ENCODE measurements at regions not wholly inside any gene's neighbourhood (a gene's known extent, or its start where the extent isn't known, plus 50 kb on each side); places are given as distances from the start of the nearest gene placed in this dataset.

DNA sequence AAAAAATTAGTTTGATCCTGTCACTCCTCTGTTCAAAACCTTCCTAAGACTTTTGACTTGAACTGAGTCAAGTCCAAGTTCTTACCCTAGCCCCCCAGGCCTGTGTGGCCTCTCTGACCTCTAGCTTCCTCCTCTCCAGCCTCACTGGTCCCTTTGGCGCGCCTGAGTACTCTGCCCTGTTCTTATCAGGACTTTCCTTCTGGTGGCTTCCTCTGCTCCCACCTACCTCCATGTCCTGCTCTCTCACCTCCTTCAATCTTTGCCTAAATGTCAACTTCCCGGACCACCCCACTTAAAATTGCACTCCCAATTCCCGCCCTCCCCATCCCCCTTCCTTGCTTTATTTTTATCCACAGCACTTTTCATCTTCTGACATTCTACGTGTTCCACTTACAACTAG, 526.1 kb upstream of the KLF4 start:
- TF ChIP-seq, protein P1, sequence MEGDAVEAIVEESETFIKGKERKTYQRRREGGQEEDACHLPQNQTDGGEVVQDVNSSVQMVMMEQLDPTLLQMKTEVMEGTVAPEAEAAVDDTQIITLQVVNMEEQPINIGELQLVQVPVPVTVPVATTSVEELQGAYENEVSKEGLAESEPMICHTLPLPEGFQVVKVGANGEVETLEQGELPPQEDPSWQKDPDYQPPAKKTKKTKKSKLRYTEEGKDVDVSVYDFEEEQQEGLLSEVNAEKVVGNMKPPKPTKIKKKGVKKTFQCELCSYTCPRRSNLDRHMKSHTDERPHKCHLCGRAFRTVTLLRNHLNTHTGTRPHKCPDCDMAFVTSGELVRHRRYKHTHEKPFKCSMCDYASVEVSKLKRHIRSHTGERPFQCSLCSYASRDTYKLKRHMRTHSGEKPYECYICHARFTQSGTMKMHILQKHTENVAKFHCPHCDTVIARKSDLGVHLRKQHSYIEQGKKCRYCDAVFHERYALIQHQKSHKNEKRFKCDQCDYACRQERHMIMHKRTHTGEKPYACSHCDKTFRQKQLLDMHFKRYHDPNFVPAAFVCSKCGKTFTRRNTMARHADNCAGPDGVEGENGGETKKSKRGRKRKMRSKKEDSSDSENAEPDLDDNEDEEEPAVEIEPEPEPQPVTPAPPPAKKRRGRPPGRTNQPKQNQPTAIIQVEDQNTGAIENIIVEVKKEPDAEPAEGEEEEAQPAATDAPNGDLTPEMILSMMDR (IDR thresholded peaks at IDR 0.05; ENCODE audit: borderline replicate concordance, control extremely low read depth, extremely low read depth, insufficient read depth, missing control alignments) = no peak
- DNase-seq (ENCODE audit: low spot score) = no peak
- in situ Hi-C loops (cut with MboI; ENCODE audit: low sequenced_read_pairs, unreplicated experiment) = no loop called here

DNA sequence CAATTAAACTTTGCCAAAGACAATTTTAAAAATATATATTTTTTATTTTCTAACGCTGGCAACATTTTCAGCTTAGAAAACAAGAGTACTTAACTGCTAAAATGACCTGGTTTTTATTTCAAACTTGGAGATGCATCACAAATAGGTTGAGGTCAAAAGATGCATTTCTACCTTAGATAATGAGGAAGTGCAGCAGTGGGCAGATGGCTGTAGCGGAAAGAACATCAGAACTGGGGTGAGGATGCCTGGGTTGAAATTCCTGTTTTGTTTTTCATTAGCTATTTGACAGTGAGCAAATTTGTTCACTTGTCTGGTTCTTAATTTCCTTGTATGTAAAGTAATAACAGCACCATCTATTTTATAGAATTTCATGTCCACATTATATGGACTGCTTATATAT, 524.8 kb upstream of the KLF4 start:
- in situ Hi-C loops (cut with MboI; ENCODE audit: low sequenced_read_pairs, unreplicated experiment) = no loop called here
- TF ChIP-seq, protein P1 (IDR thresholded peaks at IDR 0.05; ENCODE audit: borderline replicate concordance, control extremely low read depth, extremely low read depth, insufficient read depth, missing control alignments) = no peak

DNA sequence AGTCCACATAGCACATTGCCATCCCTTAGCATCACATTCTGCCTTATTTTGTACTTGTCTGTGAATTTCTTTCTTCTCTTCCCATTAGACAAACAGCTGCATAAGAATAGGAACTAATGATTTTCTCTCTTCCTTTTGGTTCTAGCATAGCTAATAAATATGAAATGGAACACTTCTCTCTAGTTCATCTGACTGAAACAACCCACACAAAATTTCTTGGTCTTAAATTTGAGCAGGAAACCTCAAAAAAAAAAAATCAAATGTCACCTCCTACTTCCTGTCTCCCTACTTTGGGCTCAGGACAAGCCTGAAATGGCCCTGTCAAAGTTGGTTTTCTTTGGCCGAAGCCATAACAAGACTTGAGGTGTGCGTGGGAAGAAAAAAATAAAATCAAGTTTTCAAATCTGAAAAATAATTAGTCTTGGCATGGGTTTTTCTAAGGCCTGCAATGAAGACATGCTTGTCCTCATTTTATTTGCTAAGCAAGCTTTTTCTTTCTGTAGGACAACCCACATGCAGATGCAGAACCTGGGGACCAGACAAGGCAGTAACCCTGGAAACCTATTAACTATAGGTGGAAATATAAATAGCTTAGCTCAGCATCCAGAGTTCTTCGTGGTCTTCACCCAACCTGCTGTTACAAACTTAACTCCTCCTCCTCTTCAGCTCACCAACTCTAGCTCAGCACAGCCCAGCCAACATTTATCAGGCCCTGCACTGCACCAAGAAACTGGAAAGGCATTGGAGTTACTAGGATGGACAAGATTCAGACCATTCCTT, 523.5 kb upstream of the KLF4 start:
- in situ Hi-C loops (cut with MboI; ENCODE audit: low sequenced_read_pairs, unreplicated experiment) = no loop called here
- TF ChIP-seq, protein P1 (IDR thresholded peaks at IDR 0.05; ENCODE audit: borderline replicate concordance, control extremely low read depth, extremely low read depth, insufficient read depth, missing control alignments) = no peak
- DNase-seq (ENCODE audit: low spot score) = no peak

More for the DNA sequence above, 524.8 kb upstream of the KLF4 start:
- no peak for DNase-seq (ENCODE audit: low spot score)

DNA sequence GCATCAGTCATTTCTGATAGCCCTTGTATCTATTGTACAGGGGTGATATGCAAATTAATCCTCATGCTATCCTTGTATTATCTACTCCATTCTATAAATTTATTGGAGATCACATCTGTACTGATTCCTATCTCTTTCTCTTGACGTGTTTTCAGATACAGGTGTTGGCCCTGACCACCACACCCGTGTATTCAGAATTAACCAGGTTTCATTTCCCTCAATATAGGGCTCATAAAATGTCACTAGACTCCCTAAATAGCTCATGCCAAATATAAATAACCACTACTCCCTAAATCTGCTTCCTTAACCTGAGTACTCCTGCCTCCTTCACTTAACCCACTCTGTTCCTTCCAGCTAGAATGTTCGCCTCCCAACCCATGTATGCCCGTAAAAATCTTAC, 522.8 kb upstream of the KLF4 start:
- in situ Hi-C loops (cut with MboI; ENCODE audit: low sequenced_read_pairs, unreplicated experiment) = no loop called here
- DNase-seq (ENCODE audit: low spot score) = no peak
- TF ChIP-seq, protein P1 (IDR thresholded peaks at IDR 0.05; ENCODE audit: borderline replicate concordance, control extremely low read depth, extremely low read depth, insufficient read depth, missing control alignments) = no peak

DNA sequence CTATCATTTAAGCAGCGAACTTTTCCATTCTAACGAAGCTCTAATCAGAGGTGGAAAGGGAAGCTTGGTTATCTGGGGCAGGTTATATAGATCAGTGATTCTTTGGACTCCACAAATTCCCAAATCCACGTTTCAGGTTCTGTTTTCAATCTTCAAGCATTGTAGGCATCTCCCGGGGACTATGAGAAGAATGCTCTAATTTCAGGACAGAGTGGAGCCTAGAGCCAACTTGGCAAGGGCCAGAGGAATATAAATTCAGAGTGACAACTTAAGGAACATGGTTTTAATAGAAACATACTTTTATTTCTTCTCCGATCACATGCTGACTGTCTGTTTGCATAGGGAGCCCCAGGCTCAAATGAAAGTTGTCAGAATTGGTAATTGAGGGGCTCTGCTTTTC, 514.0 kb upstream of the KLF4 start:
- DNase-seq (ENCODE audit: low spot score) = no peak
- in situ Hi-C loops (cut with MboI; ENCODE audit: low sequenced_read_pairs, unreplicated experiment) = no loop called here
- TF ChIP-seq, protein P1 (IDR thresholded peaks at IDR 0.05; ENCODE audit: borderline replicate concordance, control extremely low read depth, extremely low read depth, insufficient read depth, missing control alignments) = no peak

DNA sequence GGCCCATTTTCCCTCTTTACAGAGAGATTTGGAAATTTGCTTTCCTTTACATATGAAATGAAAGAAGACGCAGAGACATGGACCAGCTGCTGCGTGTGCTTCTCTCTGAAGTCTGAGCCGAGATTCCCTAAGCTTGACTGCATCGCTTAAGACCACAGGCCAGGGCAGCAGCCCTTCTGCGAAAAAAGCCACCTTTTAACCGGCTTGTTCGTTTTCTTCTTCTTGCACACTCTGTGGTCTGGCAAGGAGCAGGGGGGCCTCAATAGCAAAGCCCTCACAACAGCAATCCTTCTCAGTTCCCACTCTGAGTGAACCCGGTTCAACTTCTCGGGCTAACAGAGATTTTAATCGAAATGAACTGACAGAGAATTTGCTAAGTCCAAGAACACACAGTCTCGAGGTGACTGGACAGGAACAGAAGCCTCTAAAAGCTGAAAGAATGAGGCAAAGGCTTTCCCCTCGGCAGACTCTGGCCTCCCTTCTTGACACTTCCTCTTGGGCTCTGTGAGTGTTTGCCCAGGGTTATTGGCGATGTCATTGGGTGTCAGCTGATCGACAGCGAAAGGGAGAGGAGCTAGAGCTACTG, 512.9 kb upstream of the KLF4 start:
- in situ Hi-C loops (cut with MboI; ENCODE audit: low sequenced_read_pairs, unreplicated experiment) = no loop called here
- no peak for DNase-seq (ENCODE audit: low spot score)
- TF ChIP-seq, protein P1 (IDR thresholded peaks at IDR 0.05; ENCODE audit: borderline replicate concordance, control extremely low read depth, extremely low read depth, insufficient read depth, missing control alignments) = no peak
